Left ventricle myocardium inferior (tissue), 1 donor: ENCODE measurements at regions not wholly inside any gene's neighbourhood (a gene's known extent, or its start where the extent isn't known, plus 50 kb on each side); places are given as distances from the start of the nearest gene placed in this dataset.

Experiments used
- DNase-seq: peaks from one replicate; pipeline ENCODE4 v3.0.0-alpha.2; 2020
- H3K27ac ChIP-seq: fragments of 200-600 bp; replicated peaks from 2 replicates; pipeline ENCODE4 v1.8.0; 2021
- H3K27me3 ChIP-seq: fragments of 200-600 bp; 2 replicates; pipeline ENCODE4 v1.8.0; 2021; ENCODE audit warnings: low read depth
- H3K36me3 ChIP-seq: fragments of 200-600 bp; 2 replicates; pipeline ENCODE4 v1.8.0; 2021
- H3K4me1 ChIP-seq: fragments of 200-600 bp; 2 replicates; pipeline ENCODE4 v1.8.0; 2021
- H3K4me3 ChIP-seq: fragments of 200-600 bp; 2 replicates; pipeline ENCODE4 v1.8.0; 2021; ENCODE audit warnings: mild to moderate bottlenecking, moderate library complexity
- H3K9me3 ChIP-seq: fragments of 200-600 bp; replicated peaks from 2 replicates; pipeline ENCODE4 v1.8.0; 2021
- intact Hi-C: fragments of 100-400 bp; cut with micrococcal nuclease; formaldehyde crosslinking; loops from one replicate; pipeline ENCODE4 v1.11.0; 2022
- TF ChIP-seq, protein P1 (sequence below): fragments of 200-600 bp; IDR thresholded peaks from 2 replicates; pipeline ENCODE4 v1.8.0; 2021; ENCODE audit warnings: antibody characterized with exemption, mild to moderate bottlenecking, borderline replicate concordance
- donor health status: DM: no; HTN: yes; CAD: no; lungs with severe emphysema.

DNA sequence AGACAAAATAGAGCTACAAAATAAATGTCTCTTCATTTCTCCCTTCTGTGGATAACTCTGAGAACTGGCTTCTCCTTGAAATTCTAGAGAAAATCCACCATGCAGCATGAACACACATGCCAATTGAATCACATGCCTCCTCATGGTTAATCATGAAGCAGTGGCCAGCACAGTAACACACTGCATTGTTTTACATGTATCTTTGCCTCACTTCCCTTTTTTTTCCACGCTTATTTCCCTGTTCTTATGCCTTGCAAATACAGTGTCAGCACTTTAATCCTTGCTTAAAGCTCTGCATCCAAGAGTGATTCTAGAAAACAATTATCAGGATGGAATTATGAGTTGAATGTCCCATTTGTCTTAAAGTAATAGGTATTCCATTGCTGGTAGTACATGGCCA is 50.3 kb upstream of the ZBTB7C start:
- Histone ChIP-seq H3K27ac (no peak overlapping the region), H3K4me3 (no peak overlapping the region), H3K9me3 (no peaks in the 10 kb centered on the region), H3K36me3 (no peaks in the 10 kb centered on the region), H3K4me1 (peaks cover 10% of the 10 kb centered on the region), H3K27me3 (no peaks in the 10 kb centered on the region)
- intact Hi-C loops: no loop called here
- DNase-seq: no peak
- TF ChIP-seq, protein P1, sequence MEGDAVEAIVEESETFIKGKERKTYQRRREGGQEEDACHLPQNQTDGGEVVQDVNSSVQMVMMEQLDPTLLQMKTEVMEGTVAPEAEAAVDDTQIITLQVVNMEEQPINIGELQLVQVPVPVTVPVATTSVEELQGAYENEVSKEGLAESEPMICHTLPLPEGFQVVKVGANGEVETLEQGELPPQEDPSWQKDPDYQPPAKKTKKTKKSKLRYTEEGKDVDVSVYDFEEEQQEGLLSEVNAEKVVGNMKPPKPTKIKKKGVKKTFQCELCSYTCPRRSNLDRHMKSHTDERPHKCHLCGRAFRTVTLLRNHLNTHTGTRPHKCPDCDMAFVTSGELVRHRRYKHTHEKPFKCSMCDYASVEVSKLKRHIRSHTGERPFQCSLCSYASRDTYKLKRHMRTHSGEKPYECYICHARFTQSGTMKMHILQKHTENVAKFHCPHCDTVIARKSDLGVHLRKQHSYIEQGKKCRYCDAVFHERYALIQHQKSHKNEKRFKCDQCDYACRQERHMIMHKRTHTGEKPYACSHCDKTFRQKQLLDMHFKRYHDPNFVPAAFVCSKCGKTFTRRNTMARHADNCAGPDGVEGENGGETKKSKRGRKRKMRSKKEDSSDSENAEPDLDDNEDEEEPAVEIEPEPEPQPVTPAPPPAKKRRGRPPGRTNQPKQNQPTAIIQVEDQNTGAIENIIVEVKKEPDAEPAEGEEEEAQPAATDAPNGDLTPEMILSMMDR: no peak

DNA sequence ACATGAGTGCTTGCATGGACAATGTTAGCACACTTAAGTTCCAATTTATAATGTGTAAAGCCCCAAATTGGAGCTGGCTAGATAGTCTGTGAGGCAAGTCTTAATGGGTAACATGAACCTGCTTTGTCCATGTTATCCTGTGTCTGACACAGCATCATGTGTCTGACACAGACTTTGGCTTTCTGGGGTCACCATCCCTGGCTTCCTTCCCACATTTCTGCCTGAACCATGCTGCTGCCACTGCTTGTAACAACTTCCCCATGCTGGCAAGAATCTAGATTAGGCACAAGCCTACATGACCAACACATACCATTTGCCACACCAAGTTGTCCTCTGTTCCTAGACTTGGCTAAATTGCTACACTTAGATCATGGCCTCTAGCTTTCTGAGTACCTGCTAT is 49.8 kb upstream of the ZBTB7C start:
- intact Hi-C loops: no loop called here
- Histone ChIP-seq H3K36me3 (no peaks in the 10 kb centered on the region), H3K27ac (no peak overlapping the region), H3K4me1 (peaks cover 10% of the 10 kb centered on the region), H3K27me3 (no peaks in the 10 kb centered on the region), H3K9me3 (no peaks in the 10 kb centered on the region), H3K4me3 (no peak overlapping the region)
- no peak for DNase-seq
- TF ChIP-seq, protein P1: no peak
